ENCODE measurements at regions not wholly inside any gene's neighbourhood (a gene's known extent, or its start where the extent isn't known, plus 50 kb on each side); places are given as distances from the start of the nearest gene placed in this dataset.
"Not testable (repeated sequence)": the region's sequence is repeated elsewhere in the genome, so short reads cannot be mapped to it uniquely, and the experiment has no call there.

GRCh38 chr2:52064234-52064633 is 1032.3 kb upstream of the NRXN1 start:
- DNase-seq (ENCODE audit: low read depth in 2 of 2), result no peak

GRCh38 chr2:52054824-52055223 is 1022.9 kb upstream of the NRXN1 start:
- no peak for DNase-seq (ENCODE audit: low read depth in 2 of 2)

GRCh38 chr2:52036853-52037252 is 1004.9 kb upstream of the NRXN1 start:
- DNase-seq (ENCODE audit: low read depth in 2 of 2), result no peak

- no peak for DNase-seq (ENCODE audit: low read depth in 2 of 2)
Observed at GRCh38 chr2:52036024-52036423, 1004.1 kb upstream of the NRXN1 start.

- DNase-seq (ENCODE audit: low read depth in 2 of 2), result no peak
Observed at GRCh38 chr2:52035391-52035790, 1003.5 kb upstream of the NRXN1 start.

GRCh38 chr2:52034706-52035105 is 1002.8 kb upstream of the NRXN1 start:
- DNase-seq (ENCODE audit: low read depth in 2 of 2), result no peak

- DNase-seq (ENCODE audit: low read depth in 2 of 2), result no peak
Observed at GRCh38 chr2:52022006-52022405, 990.1 kb upstream of the NRXN1 start.

- DNase-seq (ENCODE audit: low read depth in 2 of 2), result no peak
Observed at GRCh38 chr2:52017646-52018235, 985.8 kb upstream of the NRXN1 start.

GRCh38 chr2:52006821-52007366 is 975.0 kb upstream of the NRXN1 start:
- DNase-seq (ENCODE audit: low read depth in 2 of 2), result not testable (repeated sequence)

GRCh38 chr2:52000151-52000855 is 968.4 kb upstream of the NRXN1 start:
- DNase-seq (ENCODE audit: low read depth in 2 of 2), result no peak

- no peak for DNase-seq (ENCODE audit: low read depth in 2 of 2)
Observed at GRCh38 chr2:51998890-51999289, 967.0 kb upstream of the NRXN1 start.

GRCh38 chr2:51997571-51997970 is 965.6 kb upstream of the NRXN1 start:
- DNase-seq (ENCODE audit: low read depth in 2 of 2), result peak in 1 of 2 donors; percentile 0

GRCh38 chr2:51995293-51995692 is 963.4 kb upstream of the NRXN1 start:
- no peak for DNase-seq (ENCODE audit: low read depth in 2 of 2)

GRCh38 chr2:51994123-51994763 is 962.3 kb upstream of the NRXN1 start:
- no peak for DNase-seq (ENCODE audit: low read depth in 2 of 2)

GRCh38 chr2:51990684-51991083 is 958.8 kb upstream of the NRXN1 start:
- no peak for DNase-seq (ENCODE audit: low read depth in 2 of 2)

GRCh38 chr2:51986101-51986500 is 954.2 kb upstream of the NRXN1 start:
- DNase-seq (ENCODE audit: low read depth in 2 of 2), result no peak

- no peak for DNase-seq (ENCODE audit: low read depth in 2 of 2)
Observed at GRCh38 chr2:51981783-51982182, 949.9 kb upstream of the NRXN1 start.

GRCh38 chr2:51976623-51977022 is 944.7 kb upstream of the NRXN1 start:
- no peak for DNase-seq (ENCODE audit: low read depth in 2 of 2)

- no peak for DNase-seq (ENCODE audit: low read depth in 2 of 2)
Observed at GRCh38 chr2:51971136-51971535, 939.2 kb upstream of the NRXN1 start.

GRCh38 chr2:51969347-51969746 is 937.4 kb upstream of the NRXN1 start:
- DNase-seq (ENCODE audit: low read depth in 2 of 2), result no peak

- no peak for DNase-seq (ENCODE audit: low read depth in 2 of 2)
Observed at GRCh38 chr2:51960841-51961335, 929.0 kb upstream of the NRXN1 start.

GRCh38 chr2:51960281-51960680 is 928.3 kb upstream of the NRXN1 start:
- DNase-seq (ENCODE audit: low read depth in 2 of 2), result no peak

GRCh38 chr2:51959696-51960095 is 927.8 kb upstream of the NRXN1 start:
- no peak for DNase-seq (ENCODE audit: low read depth in 2 of 2)
